HEK293T (cell line): ENCODE measurements at regions not wholly inside any gene's neighbourhood (a gene's known extent, or its start where the extent isn't known, plus 50 kb on each side); places are given as distances from the start of the nearest gene placed in this dataset.

Experiments
- CTCF ChIA-PET: fragments of 350-600 bp; formaldehyde crosslinking; extraction: SDS; loops from one replicate; lab custom pipeline; 2021; ENCODE audit warnings: antibody characterized with exemption, inconsistent platforms; lab: Yijun Ruan, JAX
- POLR2A ChIA-PET: fragments of 350-600 bp; formaldehyde crosslinking; extraction: SDS; loops from one replicate; lab custom pipeline; 2020; ENCODE audit warnings: antibody characterized with exemption, inconsistent platforms; lab: Yijun Ruan, JAX
- DNase-seq: peaks from one replicate; pipeline ENCODE4 v3.0.0; 2012; ENCODE audit warnings: mixed read lengths; ENCODE audit errors: extremely low spot score
- ARNT ChIP-seq: fragments of 450-650 bp; IDR thresholded peaks from 2 replicates; pipeline ENCODE4 v1.6.1; 2017; ENCODE audit warnings: mild to moderate bottlenecking
- BHLHE40 ChIP-seq: fragments of 450-650 bp; IDR thresholded peaks from 2 replicates; pipeline ENCODE4 v1.6.1; 2016; ENCODE audit warnings: mild to moderate bottlenecking, moderate library complexity, borderline replicate concordance
- CTBP1 ChIP-seq: fragments of 450-650 bp; IDR thresholded peaks from 2 replicates; pipeline ENCODE4 v1.6.1; 2016; ENCODE audit warnings: borderline replicate concordance
- ELF4 ChIP-seq: fragments of 450-650 bp; IDR thresholded peaks from 2 replicates; pipeline ENCODE4 v1.6.1; 2017; ENCODE audit warnings: antibody characterized with exemption
- FOXA1 ChIP-seq: fragments of 450-650 bp; IDR thresholded peaks from 2 replicates; pipeline ENCODE4 v1.6.1; 2016; ENCODE audit warnings: mild to moderate bottlenecking
- FOXK2 ChIP-seq: fragments of 450-650 bp; IDR thresholded peaks from 2 replicates; pipeline ENCODE4 v1.6.1; 2016; ENCODE audit warnings: mild to moderate bottlenecking
- FOXM1 ChIP-seq: fragments of 450-650 bp; IDR thresholded peaks from 2 replicates; pipeline ENCODE4 v1.6.1; 2017; ENCODE audit warnings: mild to moderate bottlenecking, borderline replicate concordance
- HDGF ChIP-seq: fragments of 450-650 bp; IDR thresholded peaks from 2 replicates; pipeline ENCODE4 v1.6.1; 2017; ENCODE audit warnings: antibody characterized with exemption, borderline replicate concordance
- L3MBTL2 ChIP-seq: fragments of 450-650 bp; conservative IDR thresholded peaks from 2 replicates; pipeline ENCODE4 v1.6.1; 2016; ENCODE audit warnings: mild to moderate bottlenecking
- LEF1 ChIP-seq: fragments of 450-650 bp; IDR thresholded peaks from 2 replicates; pipeline ENCODE4 v1.6.1; 2017; ENCODE audit warnings: mild to moderate bottlenecking, borderline replicate concordance
- NFRKB ChIP-seq: fragments of 450-650 bp; IDR thresholded peaks from 2 replicates; pipeline ENCODE4 v1.6.1; 2016; ENCODE audit warnings: mild to moderate bottlenecking, moderate library complexity
- SP1 ChIP-seq: fragments of 450-650 bp; IDR thresholded peaks from 2 replicates; pipeline ENCODE4 v1.6.1; 2017
- SUZ12 ChIP-seq: fragments of 450-650 bp; IDR thresholded peaks from 2 replicates; pipeline ENCODE4 v1.6.1; 2016; ENCODE audit warnings: mild to moderate bottlenecking
- TARDBP ChIP-seq: fragments of 450-650 bp; IDR thresholded peaks from 2 replicates; pipeline ENCODE4 v1.6.1; 2016
- ZNF384 ChIP-seq: fragments of 450-650 bp; IDR thresholded peaks from 2 replicates; pipeline ENCODE4 v1.6.1; 2016
- TF ChIP-seq, protein P1 (sequence below): fragments of 450-650 bp; IDR thresholded peaks from 2 replicates; pipeline ENCODE4 v1.6.1; 2016

GRCh38 chr9:81045658-81046057 lies 643.7 kb downstream of the TLE1 start:
- ChIA-PET CTCF (no interaction called here), POLR2A (no interaction called here)
- no peak for DNase-seq
- no peak for TF ChIP-seq HDGF
- TF ChIP-seq, protein P1, sequence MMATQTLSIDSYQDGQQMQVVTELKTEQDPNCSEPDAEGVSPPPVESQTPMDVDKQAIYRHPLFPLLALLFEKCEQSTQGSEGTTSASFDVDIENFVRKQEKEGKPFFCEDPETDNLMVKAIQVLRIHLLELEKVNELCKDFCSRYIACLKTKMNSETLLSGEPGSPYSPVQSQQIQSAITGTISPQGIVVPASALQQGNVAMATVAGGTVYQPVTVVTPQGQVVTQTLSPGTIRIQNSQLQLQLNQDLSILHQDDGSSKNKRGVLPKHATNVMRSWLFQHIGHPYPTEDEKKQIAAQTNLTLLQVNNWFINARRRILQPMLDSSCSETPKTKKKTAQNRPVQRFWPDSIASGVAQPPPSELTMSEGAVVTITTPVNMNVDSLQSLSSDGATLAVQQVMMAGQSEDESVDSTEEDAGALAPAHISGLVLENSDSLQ: no peak
- no peak for TF ChIP-seq BHLHE40
- no peak for TF ChIP-seq SUZ12
- no peak for TF ChIP-seq L3MBTL2
- TF ChIP-seq ARNT: no peak
- no peak for TF ChIP-seq FOXK2
- TF ChIP-seq ELF4: no peak
- no peak for TF ChIP-seq SP1
- TF ChIP-seq FOXA1: no peak
- no peak for TF ChIP-seq NFRKB
- TF ChIP-seq LEF1: no peak
- no peak for TF ChIP-seq FOXM1
- TF ChIP-seq ZNF384: no peak

DNA sequence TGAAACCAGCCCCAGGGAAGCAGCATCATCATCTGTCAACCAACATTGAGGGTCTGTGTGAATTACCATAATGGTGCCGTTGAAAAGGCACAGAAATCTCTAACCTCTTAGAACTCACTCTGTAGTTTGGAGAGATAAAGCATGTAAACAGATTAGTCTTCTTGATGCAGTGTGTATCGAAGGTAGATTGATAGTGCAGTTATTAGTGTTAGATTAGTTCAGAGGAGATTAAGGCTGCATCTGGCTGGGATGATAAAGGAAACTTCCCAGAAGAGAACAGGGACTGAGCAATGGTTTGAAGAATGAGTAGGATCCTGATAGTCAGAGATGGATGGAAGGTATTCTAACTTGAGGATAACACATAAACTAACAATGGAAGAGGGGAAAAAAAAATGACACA lies 651.5 kb downstream of the TLE1 start:
- DNase-seq: no peak
- POLR2A ChIA-PET: no interaction called here

DNA sequence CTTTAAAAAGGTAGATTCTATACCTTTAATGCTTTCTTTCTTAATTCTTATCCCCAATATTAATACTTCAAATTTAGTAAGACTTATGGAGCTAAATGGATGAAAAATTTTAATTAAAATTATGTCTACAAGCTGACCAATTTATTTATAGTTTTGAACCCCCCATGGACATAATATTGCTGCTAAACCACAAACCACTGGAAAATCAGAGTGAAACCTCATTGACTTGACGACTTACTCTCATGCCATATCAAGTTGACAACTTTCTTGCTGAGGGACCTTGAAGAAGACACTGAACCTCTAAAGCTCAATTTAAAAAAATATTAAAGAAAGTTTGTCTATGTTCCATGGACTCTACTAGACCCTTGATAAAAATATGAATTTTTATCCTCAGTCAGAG lies 653.7 kb downstream of the TLE1 start:
- TF ChIP-seq ELF4 (no peak), ZNF384 (no peak), SP1 (no peak), FOXA1 (no peak), BHLHE40 (no peak), ARNT (no peak), CTBP1 (no peak), HDGF (no peak), LEF1 (no peak), NFRKB (no peak), L3MBTL2 (no peak), FOXK2 (no peak), FOXM1 (no peak), TARDBP (no peak), SUZ12 (no peak)
- TF ChIP-seq, protein P1: no peak
- DNase-seq: no peak
- POLR2A ChIA-PET: no interaction called here
- CTCF ChIA-PET: no interaction called here

More for the DNA sequence above, 651.5 kb downstream of the TLE1 start:
- TF ChIP-seq FOXK2 (no peak), L3MBTL2 (no peak), ELF4 (no peak), BHLHE40 (no peak), LEF1 (no peak), ZNF384 (no peak), NFRKB (no peak), CTBP1 (no peak), SP1 (no peak), FOXA1 (no peak), SUZ12 (no peak)
- CTCF ChIA-PET: no interaction called here

DNA sequence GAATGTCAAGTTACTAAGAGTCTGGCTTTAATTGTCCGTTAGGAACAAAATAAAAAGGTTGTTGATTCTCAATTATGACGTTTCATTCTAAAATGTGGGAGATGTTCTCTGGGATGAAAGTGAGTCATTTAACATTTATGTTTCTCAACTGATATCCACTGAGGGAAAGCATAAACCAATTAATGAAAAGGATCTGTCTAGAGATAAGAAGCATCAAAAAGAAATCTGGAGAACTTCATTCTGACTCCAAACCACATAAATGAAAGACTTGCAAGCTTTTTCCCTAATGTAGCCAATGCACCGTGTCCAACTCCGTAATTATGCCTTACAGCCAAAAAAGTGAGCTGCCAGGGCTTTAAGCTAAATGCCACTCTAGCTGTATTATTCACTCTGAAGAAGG lies 654.2 kb downstream of the TLE1 start:
- no peak for TF ChIP-seq NFRKB
- TF ChIP-seq LEF1: no peak
- TF ChIP-seq HDGF: no peak
- no peak for TF ChIP-seq CTBP1
- TF ChIP-seq TARDBP: no peak
- TF ChIP-seq FOXM1: no peak
- no peak for TF ChIP-seq SUZ12
- TF ChIP-seq ARNT: no peak
- no peak for TF ChIP-seq L3MBTL2
- TF ChIP-seq, protein P1: no peak
- TF ChIP-seq ZNF384: no peak
- TF ChIP-seq ELF4: no peak
- TF ChIP-seq FOXA1: no peak
- no peak for TF ChIP-seq BHLHE40
- TF ChIP-seq SP1: no peak
- TF ChIP-seq FOXK2: no peak
- no peak for DNase-seq
- CTCF ChIA-PET: no interaction called here
- POLR2A ChIA-PET: no interaction called here

- ChIA-PET POLR2A (no interaction called here), CTCF (no interaction called here)
- no peak for DNase-seq
- TF ChIP-seq ZNF384 (no peak), FOXA1 (no peak), SP1 (no peak), CTBP1 (no peak), L3MBTL2 (no peak), LEF1 (no peak)
Measured at GRCh38 chr9:81032831-81033230, 656.5 kb downstream of the TLE1 start.

DNA sequence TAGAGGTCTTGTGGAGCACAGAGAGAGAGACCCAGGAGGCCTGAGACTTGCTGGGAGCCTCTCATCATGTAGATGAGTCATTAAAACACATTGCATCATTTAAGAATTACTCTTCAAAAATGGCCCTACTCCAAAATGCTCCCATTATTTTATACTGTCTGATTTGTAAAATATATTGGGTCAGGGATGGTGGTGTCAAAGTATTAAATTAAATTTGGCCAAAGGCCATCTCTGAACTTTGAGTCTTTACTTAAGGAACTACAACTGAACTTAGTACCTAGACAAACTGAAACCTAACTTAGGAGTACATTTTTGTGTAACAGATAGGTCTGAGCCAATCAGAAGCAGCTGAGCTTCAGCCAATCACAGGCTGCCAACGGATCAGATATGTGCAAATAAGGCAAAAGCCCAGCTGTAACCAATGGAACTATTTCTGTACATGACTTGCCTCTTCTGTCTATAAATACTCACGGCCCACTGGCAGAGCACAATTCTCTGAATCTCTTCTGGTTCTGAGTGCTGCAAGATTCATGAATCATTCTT lies 657.2 kb downstream of the TLE1 start:
- ChIA-PET POLR2A (no interaction called here), CTCF (no interaction called here)
- TF ChIP-seq FOXK2 (no peak), FOXA1 (no peak)
- no peak for DNase-seq
